HepG2 (cell line): ENCODE measurements at regions not wholly inside any gene's neighbourhood (a gene's known extent, or its start where the extent isn't known, plus 50 kb on each side); places are given as distances from the start of the nearest gene placed in this dataset.

ENCODE experiments used
- ATAC-seq: fragments of 200-7000 bp; cut with Tn5 transposase; 3 replicates; pipeline ENCODE4 v1.9.1; 2020; ENCODE audit warnings: mild to moderate bottlenecking, moderate library complexity
- BruUV-seq: library from RNA; stranded (reverse); fragments of 400-500 nt; replicated peaks from 2 replicates; lab custom pipeline; 2021; lab: Mats Ljungman, UMichigan
- CTCF ChIA-PET: fragments of 300-600 bp; formaldehyde crosslinking; extraction: SDS; loops from one replicate; lab custom pipeline; 2021; ENCODE audit warnings: low total read pairs, inconsistent platforms, low intra/inter-chr PET ratio; lab: Yijun Ruan, JAX
- POLR2A ChIA-PET: fragments of 350-600 bp; sonication (Branson Sonifier 250); formaldehyde crosslinking; loops from one replicate; lab custom pipeline; 2020; ENCODE audit warnings: antibody characterized with exemption, inconsistent platforms; lab: Yijun Ruan, JAX
- DNase-seq: peaks from one replicate; pipeline ENCODE4 v3.0.0-alpha.2; 2015; ENCODE audit warnings: low spot score
- FAIRE-seq: peaks from 3 replicates; lab custom pipeline; 2011; peaks lifted over from hg19 to GRCh38; lab: Jason Lieb, UNC
- H2AFZ ChIP-seq: one replicate; pipeline ENCODE4 v1.6.1; 2011; ENCODE audit warnings: low read length, inconsistent platforms
- H3K27ac ChIP-seq: fragments of 300-600 bp; 3 replicates; pipeline ENCODE4 v1.8.0; 2011; ENCODE audit warnings: mixed run types, mild to moderate bottlenecking, mixed read lengths, low read length, inconsistent platforms; ENCODE audit not compliant: insufficient read depth; ENCODE audit errors: extremely low read length
- H3K27me3 ChIP-seq, 2 experiments: fragments of 200-600 bp in 1 of 2; 2 replicates in 1 of 2; 3 replicates in 1 of 2; pipeline versions ENCODE4 v1.6.0 to v1.8.0; 2011; ENCODE audit warnings: low read length in 2 of 2, mild to moderate bottlenecking in 2 of 2, moderate library complexity in 2 of 2, inconsistent platforms in 1 of 2; ENCODE audit not compliant: insufficient read depth in 2 of 2, control insufficient read depth in 1 of 2
- H3K36me3 ChIP-seq, 2 experiments: fragments of 200-600 bp in 1 of 2; replicated peaks in 1 of 2; 2 replicates in 1 of 2; 3 replicates in 1 of 2; pipeline versions ENCODE4 v1.5.1 to v1.8.0; 2011; ENCODE audit warnings: low read length in 2 of 2, inconsistent platforms in 1 of 2; ENCODE audit not compliant: insufficient read depth in 2 of 2, control insufficient read depth in 1 of 2
- H3K4me1 ChIP-seq: 2 replicates; pipeline ENCODE4 v1.5.1; 2012; ENCODE audit warnings: low read length, inconsistent platforms; ENCODE audit not compliant: insufficient read depth
- H3K4me2 ChIP-seq: 2 replicates; pipeline ENCODE4 v1.6.0; 2011; ENCODE audit warnings: low read depth, low read length, inconsistent platforms
- H3K4me3 ChIP-seq, 3 experiments: fragments of 200-600 bp in 1 of 3; sonication (generic), shearing (Covaris generic) in 1 of 3; replicated peaks in 1 of 3; 2 replicates each; pipeline ENCODE4 v1.5.1; 2011 to 2016; ENCODE audit warnings: low read length in 3 of 3, inconsistent platforms in 2 of 3, low read depth in 2 of 3, mild to moderate bottlenecking in 2 of 3, control low read depth in 1 of 3, mixed read lengths in 1 of 3; ENCODE audit not compliant: insufficient read depth in 1 of 3
- H3K79me2 ChIP-seq: one replicate; pipeline ENCODE4 v1.6.1; 2011; ENCODE audit warnings: low read length, inconsistent platforms; ENCODE audit not compliant: insufficient read depth
- H3K9ac ChIP-seq: 2 replicates; pipeline ENCODE4 v1.6.0; 2011; ENCODE audit warnings: mild to moderate bottlenecking, low read depth, low read length, inconsistent platforms; ENCODE audit not compliant: insufficient read depth
- H3K9me3 ChIP-seq: 2 replicates; pipeline ENCODE4 v1.5.1; 2012; ENCODE audit warnings: mild to moderate bottlenecking, low read length
- H4K20me1 ChIP-seq: 2 replicates; pipeline ENCODE4 v1.6.0; 2011; ENCODE audit warnings: inconsistent platforms, mild to moderate bottlenecking, low read length, moderate library complexity; ENCODE audit not compliant: insufficient read depth
- CBFB ChIP-seq: sonication (generic); formaldehyde crosslinking; IDR thresholded peaks from 2 replicates; pipeline ENCODE4 v1.4.0; 2020; ENCODE audit warnings: missing genetic modification reagents
- EZH2 ChIP-seq: conservative IDR thresholded peaks from 2 replicates; pipeline ENCODE4 v1.6.1; 2012; ENCODE audit warnings: mild to moderate bottlenecking, low read depth, low read length, moderate library complexity
- KAT2B ChIP-seq: fragments of 150-350 bp; IDR thresholded peaks from 2 replicates; pipeline ENCODE4 v1.6.1; 2014; ENCODE audit warnings: low read depth, low read length, borderline replicate concordance
- NCOA2 ChIP-seq: sonication (generic); formaldehyde crosslinking; IDR thresholded peaks from 2 replicates; pipeline ENCODE4 v1.8.0; 2022; ENCODE audit warnings: inconsistent platforms
- RORA ChIP-seq: sonication (generic); formaldehyde crosslinking; IDR thresholded peaks from 2 replicates; pipeline ENCODE4 v1.5.0; 2020; ENCODE audit warnings: mild to moderate bottlenecking, missing genetic modification reagents, moderate library complexity
- ZNF75D ChIP-seq: sonication (generic); formaldehyde crosslinking; IDR thresholded peaks from 2 replicates; pipeline ENCODE4 v1.8.1; 2023; ENCODE audit warnings: missing genetic modification reagents, mild to moderate bottlenecking, borderline replicate concordance
- WGBS: methylation state at CpG from one replicate; pipeline ENCODE4 v1.1.6; 2017; ENCODE audit warnings: low lambda C conversion rate; 5-methylcytosine and 5-hydroxymethylcytosine counted together
- in situ Hi-C: cut with HindIII; loops from 2 replicates; pipeline ENCODE4 v1.10.0; 2017; ENCODE audit warnings: low pct_unique_long_range_greater_than_20kb; ENCODE audit not compliant: extremely low pct_ligation_motif_present
- intact Hi-C: fragments of 100-400 bp; cut with micrococcal nuclease; formaldehyde crosslinking; loops from one replicate; pipeline ENCODE4 v1.10.0; 2022; ENCODE audit not compliant: unreplicated experiment
- TF ChIP-seq, protein P1 (sequence below): sonication (generic); formaldehyde crosslinking; IDR thresholded peaks from 2 replicates; pipeline ENCODE4 v1.4.0; 2020; ENCODE audit warnings: mild to moderate bottlenecking, missing genetic modification reagents
- TF ChIP-seq, protein P2 (sequence below): sonication (generic); formaldehyde crosslinking; IDR thresholded peaks from 2 replicates; pipeline ENCODE4 v1.5.0; 2020; ENCODE audit warnings: missing genetic modification reagents
- TF ChIP-seq, protein P3 (sequence below): sonication (generic); formaldehyde crosslinking; IDR thresholded peaks from 2 replicates; pipeline ENCODE4 v1.5.0; 2020; ENCODE audit warnings: mild to moderate bottlenecking, missing genetic modification reagents, borderline replicate concordance

DNA sequence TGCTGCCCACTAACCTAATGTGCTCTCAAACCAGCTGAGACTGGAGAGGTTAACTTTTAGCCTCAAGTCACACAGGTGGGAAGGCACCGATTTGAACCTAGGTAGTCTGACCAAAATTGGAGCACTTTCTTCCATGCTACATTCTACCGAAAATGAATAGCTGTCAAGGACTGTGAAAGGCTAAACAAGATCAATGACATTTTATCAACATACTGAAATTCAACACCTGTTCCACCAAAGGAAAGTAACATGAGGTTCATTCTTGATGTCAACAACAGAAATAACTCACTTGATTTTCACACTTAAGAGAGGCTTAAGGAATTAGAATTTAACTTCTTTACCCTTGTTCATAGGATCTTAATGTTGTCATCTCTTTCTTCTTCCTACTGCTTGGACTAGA lies 284.4 kb upstream of the MON1B start (continued):
- TF ChIP-seq, protein P1, sequence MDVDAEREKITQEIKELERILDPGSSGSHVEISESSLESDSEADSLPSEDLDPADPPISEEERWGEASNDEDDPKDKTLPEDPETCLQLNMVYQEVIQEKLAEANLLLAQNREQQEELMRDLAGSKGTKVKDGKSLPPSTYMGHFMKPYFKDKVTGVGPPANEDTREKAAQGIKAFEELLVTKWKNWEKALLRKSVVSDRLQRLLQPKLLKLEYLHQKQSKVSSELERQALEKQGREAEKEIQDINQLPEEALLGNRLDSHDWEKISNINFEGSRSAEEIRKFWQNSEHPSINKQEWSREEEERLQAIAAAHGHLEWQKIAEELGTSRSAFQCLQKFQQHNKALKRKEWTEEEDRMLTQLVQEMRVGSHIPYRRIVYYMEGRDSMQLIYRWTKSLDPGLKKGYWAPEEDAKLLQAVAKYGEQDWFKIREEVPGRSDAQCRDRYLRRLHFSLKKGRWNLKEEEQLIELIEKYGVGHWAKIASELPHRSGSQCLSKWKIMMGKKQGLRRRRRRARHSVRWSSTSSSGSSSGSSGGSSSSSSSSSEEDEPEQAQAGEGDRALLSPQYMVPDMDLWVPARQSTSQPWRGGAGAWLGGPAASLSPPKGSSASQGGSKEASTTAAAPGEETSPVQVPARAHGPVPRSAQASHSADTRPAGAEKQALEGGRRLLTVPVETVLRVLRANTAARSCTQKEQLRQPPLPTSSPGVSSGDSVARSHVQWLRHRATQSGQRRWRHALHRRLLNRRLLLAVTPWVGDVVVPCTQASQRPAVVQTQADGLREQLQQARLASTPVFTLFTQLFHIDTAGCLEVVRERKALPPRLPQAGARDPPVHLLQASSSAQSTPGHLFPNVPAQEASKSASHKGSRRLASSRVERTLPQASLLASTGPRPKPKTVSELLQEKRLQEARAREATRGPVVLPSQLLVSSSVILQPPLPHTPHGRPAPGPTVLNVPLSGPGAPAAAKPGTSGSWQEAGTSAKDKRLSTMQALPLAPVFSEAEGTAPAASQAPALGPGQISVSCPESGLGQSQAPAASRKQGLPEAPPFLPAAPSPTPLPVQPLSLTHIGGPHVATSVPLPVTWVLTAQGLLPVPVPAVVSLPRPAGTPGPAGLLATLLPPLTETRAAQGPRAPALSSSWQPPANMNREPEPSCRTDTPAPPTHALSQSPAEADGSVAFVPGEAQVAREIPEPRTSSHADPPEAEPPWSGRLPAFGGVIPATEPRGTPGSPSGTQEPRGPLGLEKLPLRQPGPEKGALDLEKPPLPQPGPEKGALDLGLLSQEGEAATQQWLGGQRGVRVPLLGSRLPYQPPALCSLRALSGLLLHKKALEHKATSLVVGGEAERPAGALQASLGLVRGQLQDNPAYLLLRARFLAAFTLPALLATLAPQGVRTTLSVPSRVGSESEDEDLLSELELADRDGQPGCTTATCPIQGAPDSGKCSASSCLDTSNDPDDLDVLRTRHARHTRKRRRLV (CRISPR knock-in tag): no peak
- no peak for TF ChIP-seq ZNF75D

DNA sequence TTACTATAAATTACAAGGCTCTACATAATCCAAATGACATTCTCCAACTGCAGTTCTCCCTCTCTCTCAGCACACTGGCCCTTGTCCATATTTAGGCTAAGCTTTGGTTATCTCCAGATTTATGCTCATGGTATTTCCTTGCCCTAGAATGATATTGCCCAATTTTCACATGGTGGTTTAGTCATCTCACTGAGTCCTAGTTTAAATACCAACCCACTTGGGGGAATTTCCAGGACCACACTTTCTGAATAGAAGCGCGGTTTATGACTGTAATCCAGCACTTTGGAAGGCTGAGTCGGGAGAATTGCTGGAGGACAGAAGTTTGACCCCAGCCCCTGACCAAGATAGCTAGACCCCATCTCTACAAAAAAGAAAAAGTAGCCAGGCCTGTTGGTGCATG lies 280.1 kb upstream of the MON1B start:
- in situ Hi-C loops: no loop called here
- 54% methylated on average over 3 of the region's 3 CpGs for WGBS

More for the DNA sequence above, 280.1 kb upstream of the MON1B start:
- ATAC-seq: no peak
- no peak overlapping the region for H3K4me2 ChIP-seq
- no peaks in the 10 kb centered on the region for H3K4me1 ChIP-seq
- no peaks in the 10 kb centered on the region for H3K27me3 ChIP-seq
- no peak overlapping the region for H2AFZ ChIP-seq
- ChIA-PET POLR2A (no interaction called here), CTCF (no interaction called here)
- no peak overlapping the region for H3K4me3 ChIP-seq
- FAIRE-seq: no peak
- no peaks in the 10 kb centered on the region for H3K36me3 ChIP-seq
- H3K9me3 ChIP-seq: peaks cover 4% of the 10 kb centered on the region
- no peaks in the 10 kb centered on the region for H3K79me2 ChIP-seq
- TF ChIP-seq, protein P2, sequence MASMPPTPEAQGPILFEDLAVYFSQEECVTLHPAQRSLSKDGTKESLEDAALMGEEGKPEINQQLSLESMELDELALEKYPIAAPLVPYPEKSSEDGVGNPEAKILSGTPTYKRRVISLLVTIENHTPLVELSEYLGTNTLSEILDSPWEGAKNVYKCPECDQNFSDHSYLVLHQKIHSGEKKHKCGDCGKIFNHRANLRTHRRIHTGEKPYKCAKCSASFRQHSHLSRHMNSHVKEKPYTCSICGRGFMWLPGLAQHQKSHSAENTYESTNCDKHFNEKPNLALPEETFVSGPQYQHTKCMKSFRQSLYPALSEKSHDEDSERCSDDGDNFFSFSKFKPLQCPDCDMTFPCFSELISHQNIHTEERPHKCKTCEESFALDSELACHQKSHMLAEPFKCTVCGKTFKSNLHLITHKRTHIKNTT (CRISPR knock-in tag): no peak
- TF ChIP-seq KAT2B (no peak), RORA (CRISPR knock-in tag) (no peak), CBFB (CRISPR knock-in tag) (no peak), EZH2 (no peak), NCOA2 (CRISPR knock-in tag) (no peak)
- TF ChIP-seq, protein P3, sequence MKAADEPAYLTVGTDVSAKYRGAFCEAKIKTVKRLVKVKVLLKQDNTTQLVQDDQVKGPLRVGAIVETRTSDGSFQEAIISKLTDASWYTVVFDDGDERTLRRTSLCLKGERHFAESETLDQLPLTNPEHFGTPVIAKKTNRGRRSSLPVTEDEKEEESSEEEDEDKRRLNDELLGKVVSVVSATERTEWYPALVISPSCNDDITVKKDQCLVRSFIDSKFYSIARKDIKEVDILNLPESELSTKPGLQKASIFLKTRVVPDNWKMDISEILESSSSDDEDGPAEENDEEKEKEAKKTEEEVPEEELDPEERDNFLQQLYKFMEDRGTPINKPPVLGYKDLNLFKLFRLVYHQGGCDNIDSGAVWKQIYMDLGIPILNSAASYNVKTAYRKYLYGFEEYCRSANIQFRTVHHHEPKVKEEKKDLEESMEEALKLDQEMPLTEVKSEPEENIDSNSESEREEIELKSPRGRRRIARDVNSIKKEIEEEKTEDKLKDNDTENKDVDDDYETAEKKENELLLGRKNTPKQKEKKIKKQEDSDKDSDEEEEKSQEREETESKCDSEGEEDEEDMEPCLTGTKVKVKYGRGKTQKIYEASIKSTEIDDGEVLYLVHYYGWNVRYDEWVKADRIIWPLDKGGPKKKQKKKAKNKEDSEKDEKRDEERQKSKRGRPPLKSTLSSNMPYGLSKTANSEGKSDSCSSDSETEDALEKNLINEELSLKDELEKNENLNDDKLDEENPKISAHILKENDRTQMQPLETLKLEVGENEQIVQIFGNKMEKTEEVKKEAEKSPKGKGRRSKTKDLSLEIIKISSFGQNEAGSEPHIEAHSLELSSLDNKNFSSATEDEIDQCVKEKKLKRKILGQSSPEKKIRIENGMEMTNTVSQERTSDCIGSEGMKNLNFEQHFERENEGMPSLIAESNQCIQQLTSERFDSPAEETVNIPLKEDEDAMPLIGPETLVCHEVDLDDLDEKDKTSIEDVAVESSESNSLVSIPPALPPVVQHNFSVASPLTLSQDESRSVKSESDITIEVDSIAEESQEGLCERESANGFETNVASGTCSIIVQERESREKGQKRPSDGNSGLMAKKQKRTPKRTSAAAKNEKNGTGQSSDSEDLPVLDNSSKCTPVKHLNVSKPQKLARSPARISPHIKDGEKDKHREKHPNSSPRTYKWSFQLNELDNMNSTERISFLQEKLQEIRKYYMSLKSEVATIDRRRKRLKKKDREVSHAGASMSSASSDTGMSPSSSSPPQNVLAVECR (CRISPR knock-in tag): no peak
- H3K9ac ChIP-seq: no peak overlapping the region
- H4K20me1 ChIP-seq: no peaks in the 10 kb centered on the region
- no TSS peak for BruUV-seq
- intact Hi-C loops: no loop called here
- no peak overlapping the region for H3K27ac ChIP-seq
- DNase-seq: no peak
